ENCODE measurements at regions not wholly inside any gene's neighbourhood (a gene's known extent, or its start where the extent isn't known, plus 50 kb on each side); places are given as distances from the start of the nearest gene placed in this dataset.

DNA sequence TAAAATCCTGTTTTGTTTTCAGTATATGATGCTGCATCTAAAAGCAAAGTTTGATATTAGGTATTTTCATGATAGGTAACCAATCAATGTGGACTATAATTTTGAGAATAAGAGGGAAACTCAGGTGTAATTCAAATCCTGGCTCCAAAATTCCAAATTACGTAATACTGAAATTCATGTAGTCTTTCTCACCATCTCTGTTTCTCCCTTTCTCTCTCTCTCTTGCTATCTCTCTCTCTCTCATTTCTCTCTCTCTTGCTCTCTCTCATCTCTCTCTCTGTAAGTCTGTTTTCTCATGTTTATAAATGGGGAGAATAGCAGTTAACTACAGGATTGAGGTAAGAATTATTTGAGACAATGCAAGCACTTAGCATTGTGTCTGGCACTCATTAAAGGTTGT lies 401.1 kb upstream of the TLE4 start:
- Histone ChIP-seq H2AFZ (ENCODE audit: low read depth, low read length) (no peak overlapping the region), H3K4me1 (ENCODE audit: control insufficient read depth, extremely low read depth, insufficient read depth, low read length) (no peaks in the 10 kb centered on the region), H3K9me1 (replicated peaks; ENCODE audit: control insufficient read depth, extremely low read depth, insufficient read depth, low read length) (no peaks in the 10 kb centered on the region), H3K4me2 (ENCODE audit: insufficient read depth, low read length) (no peak overlapping the region), H3K27ac (ENCODE audit: insufficient read depth, low read depth, low read length) (no peak overlapping the region), H3K79me2 (ENCODE audit: control insufficient read depth, insufficient read depth, low read length) (no peaks in the 10 kb centered on the region), H3K9ac (replicated peaks; ENCODE audit: extremely low read depth, insufficient read depth, low read length) (no peak overlapping the region), H4K20me1 (replicated peaks; ENCODE audit: control insufficient read depth, extremely low read depth, insufficient read depth, low read length) (no peaks in the 10 kb centered on the region), H3K4me3 (replicated peaks in 1 of 3; ENCODE audit: insufficient read depth in 1 of 3, low read depth in 1 of 3, low read length in 3 of 3) (no peak overlapping the region), H3K9me3 (replicated peaks; ENCODE audit: control insufficient read depth, insufficient read depth, low read length) (no peaks in the 10 kb centered on the region), H3K36me3 (ENCODE audit: control insufficient read depth in 2 of 2, extremely low read depth in 1 of 2, insufficient read depth in 2 of 2, low read length in 2 of 2) (no peaks in the 10 kb centered on the region), H3K27me3 (ENCODE audit: control insufficient read depth in 2 of 2, insufficient read depth in 2 of 2, low read length in 2 of 2) (peaks cover 0 to 1% of the 10 kb centered on the region in 2 experiments)
- intact Hi-C loops (cut with micrococcal nuclease): no loop called here
- ChIA-PET POLR2A (no interaction called here), CTCF (no interaction called here)
- no TSS peak for BruUV-seq (replicated peaks)
- TF ChIP-seq POLR2A (IDR thresholded peaks at IDR 0.05; ENCODE audit: low read depth, low read length) (no peak), POLR2AphosphoS5 (IDR thresholded peaks at IDR 0.05; ENCODE audit: insufficient read depth, low read depth, low read length) (no peak), EZH2 (IDR thresholded peaks at IDR 0.05; ENCODE audit: borderline replicate concordance, low read depth, low read length, severe bottlenecking) (no peak), JUN (IDR thresholded peaks at IDR 0.05; ENCODE audit: borderline replicate concordance, insufficient read depth, insufficient read length, low read depth) (no peak), GATA2 (IDR thresholded peaks at IDR 0.05; ENCODE audit: insufficient read depth, insufficient read length, low read depth, low read length) (no peak), MYC (IDR thresholded peaks at IDR 0.05; ENCODE audit: low read depth, low read length) (no peak), FOS (IDR thresholded peaks at IDR 0.05; ENCODE audit: borderline replicate concordance, insufficient read depth, low read length) (no peak)
- TF ChIP-seq, protein P1, sequence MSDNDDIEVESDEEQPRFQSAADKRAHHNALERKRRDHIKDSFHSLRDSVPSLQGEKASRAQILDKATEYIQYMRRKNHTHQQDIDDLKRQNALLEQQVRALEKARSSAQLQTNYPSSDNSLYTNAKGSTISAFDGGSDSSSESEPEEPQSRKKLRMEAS (IDR thresholded peaks at IDR 0.05; ENCODE audit: insufficient read depth, insufficient read length): no peak
- TF ChIP-seq, protein P2, sequence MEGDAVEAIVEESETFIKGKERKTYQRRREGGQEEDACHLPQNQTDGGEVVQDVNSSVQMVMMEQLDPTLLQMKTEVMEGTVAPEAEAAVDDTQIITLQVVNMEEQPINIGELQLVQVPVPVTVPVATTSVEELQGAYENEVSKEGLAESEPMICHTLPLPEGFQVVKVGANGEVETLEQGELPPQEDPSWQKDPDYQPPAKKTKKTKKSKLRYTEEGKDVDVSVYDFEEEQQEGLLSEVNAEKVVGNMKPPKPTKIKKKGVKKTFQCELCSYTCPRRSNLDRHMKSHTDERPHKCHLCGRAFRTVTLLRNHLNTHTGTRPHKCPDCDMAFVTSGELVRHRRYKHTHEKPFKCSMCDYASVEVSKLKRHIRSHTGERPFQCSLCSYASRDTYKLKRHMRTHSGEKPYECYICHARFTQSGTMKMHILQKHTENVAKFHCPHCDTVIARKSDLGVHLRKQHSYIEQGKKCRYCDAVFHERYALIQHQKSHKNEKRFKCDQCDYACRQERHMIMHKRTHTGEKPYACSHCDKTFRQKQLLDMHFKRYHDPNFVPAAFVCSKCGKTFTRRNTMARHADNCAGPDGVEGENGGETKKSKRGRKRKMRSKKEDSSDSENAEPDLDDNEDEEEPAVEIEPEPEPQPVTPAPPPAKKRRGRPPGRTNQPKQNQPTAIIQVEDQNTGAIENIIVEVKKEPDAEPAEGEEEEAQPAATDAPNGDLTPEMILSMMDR (IDR thresholded peaks at IDR 0.05; ENCODE audit: extremely low read depth in 1 of 2, insufficient read depth in 1 of 2, low read depth in 1 of 2, low read length in 2 of 2): no peak
- no peak for DNase-seq (ENCODE audit: low read depth, low spot score)
- dilution Hi-C loops (cut with MboI; ENCODE audit: extremely low pct_ligation_motif_present, low sequenced_read_pairs): no loop called here
- FAIRE-seq: no peak
